ENCODE measurements at regions not wholly inside any gene's neighbourhood (a gene's known extent, or its start where the extent isn't known, plus 50 kb on each side); places are given as distances from the start of the nearest gene placed in this dataset.

- TF ChIP-seq CTCF (IDR thresholded peaks at IDR 0.05; ENCODE audit: insufficient read depth, low read length), result no peak
- no peak for TF ChIP-seq SPI1 (IDR thresholded peaks at IDR 0.05; ENCODE audit: borderline replicate concordance, low read depth)
- TF ChIP-seq POLR2AphosphoS5 (IDR thresholded peaks at IDR 0.05; ENCODE audit: low read depth), result no peak
Observed at GRCh38 chr2:236508466-236508865, 61.2 kb upstream of the ACKR3 start.

Measured in HL-60 (cell line).